Adrenal gland (tissue), 5 donors: ENCODE measurements at regions not wholly inside any gene's neighbourhood (a gene's known extent, or its start where the extent isn't known, plus 50 kb on each side); places are given as distances from the start of the nearest gene placed in this dataset.

ENCODE experiments used
- CTCF ChIP-seq, 6 experiments: fragments of 450-650 bp in 4 of 6; fragments of 200-600 bp in 2 of 6; sonication (generic) in 1 of 6; IDR thresholded peaks; 1 replicate in 5 of 6; 2 replicates in 1 of 6; pipeline versions ENCODE4 v1.5.1 to v1.8.0; 2016 to 2021; ENCODE audit warnings: antibody characterized with exemption in 6 of 6, mild to moderate bottlenecking in 2 of 6, moderate library complexity in 1 of 6
- POLR2A ChIP-seq, 2 donors: fragments of 450-650 bp; IDR thresholded peaks; one replicate each; pipeline ENCODE4 v1.6.1; 2017; ENCODE audit warnings: antibody characterized with exemption in 2 of 2, mild to moderate bottlenecking in 2 of 2, moderate library complexity in 1 of 2
- donor health status: DM: no; HTN: no; CAD: no.

DNA sequence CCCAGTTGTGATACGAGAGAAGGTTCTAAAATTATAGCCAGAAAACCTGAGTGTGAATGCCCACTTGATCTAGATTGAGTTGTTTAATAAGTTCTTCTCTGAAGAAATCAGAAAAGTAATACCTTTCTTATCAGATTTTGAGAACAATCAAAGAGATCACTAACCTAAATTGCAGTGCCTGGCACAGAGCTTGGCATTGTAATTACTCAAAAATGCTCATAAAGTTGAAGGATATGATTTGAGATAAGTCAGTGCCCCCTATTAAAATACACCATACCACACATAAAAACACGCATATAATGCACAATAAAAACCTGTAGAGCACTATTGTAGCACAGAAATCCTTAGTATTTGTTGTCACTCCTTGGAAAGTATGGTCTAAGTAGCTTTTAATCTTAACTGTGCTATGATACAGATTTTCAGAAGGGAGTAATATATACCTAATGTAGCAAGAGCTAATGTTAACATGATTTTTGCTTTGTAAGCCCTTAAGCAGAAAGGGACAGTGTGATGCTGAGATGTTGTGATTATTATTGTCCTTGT lies 257.5 kb upstream of the CDH18 start:
- no peak for TF ChIP-seq POLR2A (IDR thresholded peaks at IDR 0.05)
- TF ChIP-seq CTCF (IDR thresholded peaks at IDR 0.05): no peak
